Epithelial cell of proximal tubule (primary cell): ENCODE measurements at regions not wholly inside any gene's neighbourhood (a gene's known extent, or its start where the extent isn't known, plus 50 kb on each side); places are given as distances from the start of the nearest gene placed in this dataset.
"Not testable (repeated sequence)": the region's sequence is repeated elsewhere in the genome, so short reads cannot be mapped to it uniquely, and the experiment has no call there.

Experiments used
- DNase-seq: peaks from one replicate; pipeline ENCODE4 v3.0.0-alpha.2; 2011; ENCODE audit warnings: low read depth
- H3K4me3 ChIP-seq: 2 replicates; pipeline ENCODE4 v1.5.1; 2011; ENCODE audit warnings: low read depth, mild to moderate bottlenecking, low read length
- TF ChIP-seq, protein P1 (sequence below): conservative IDR thresholded peaks from 2 replicates; pipeline ENCODE4 v1.5.1; 2012; ENCODE audit warnings: low read depth, mild to moderate bottlenecking, low read length

DNA sequence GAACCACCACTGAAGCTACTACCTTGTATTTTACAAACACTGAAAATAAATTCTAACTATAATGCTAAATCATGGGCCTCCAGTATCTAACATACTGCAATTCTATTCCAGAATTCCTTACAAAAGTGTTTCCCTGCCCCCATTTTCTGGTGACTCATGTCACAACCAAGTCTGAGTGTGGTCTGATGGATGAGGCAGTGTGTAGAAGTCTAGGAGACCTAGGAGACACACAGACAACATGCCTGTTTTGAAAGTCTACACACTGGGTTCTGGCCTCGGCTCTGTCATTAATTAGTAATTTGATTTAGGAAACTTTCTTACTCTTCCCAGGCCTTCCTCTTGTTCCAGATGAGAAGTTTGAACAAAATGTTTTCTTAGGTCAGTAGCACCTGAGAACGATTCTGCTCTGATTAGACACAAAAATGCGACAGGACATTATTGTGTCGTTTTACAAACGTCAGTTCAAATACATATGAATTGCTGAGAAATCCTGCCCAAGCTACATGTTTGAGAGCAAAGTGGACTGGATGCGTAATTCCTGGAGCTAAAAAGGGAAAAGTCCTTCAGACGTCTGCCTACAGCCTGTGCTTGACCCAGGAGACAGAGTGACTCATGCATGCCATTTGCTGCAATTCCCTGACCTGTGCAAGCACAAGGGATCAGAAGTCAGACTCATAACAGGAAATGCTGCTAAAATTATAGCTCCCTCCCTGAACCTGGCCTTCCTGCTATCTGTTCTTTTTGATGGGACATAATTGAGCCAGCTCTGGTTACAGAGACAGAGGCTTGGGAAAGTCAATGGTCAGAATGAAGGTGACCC lies 494.4 kb downstream of the SOX11 start:
- no peak overlapping the region for H3K4me3 ChIP-seq
- TF ChIP-seq, protein P1, sequence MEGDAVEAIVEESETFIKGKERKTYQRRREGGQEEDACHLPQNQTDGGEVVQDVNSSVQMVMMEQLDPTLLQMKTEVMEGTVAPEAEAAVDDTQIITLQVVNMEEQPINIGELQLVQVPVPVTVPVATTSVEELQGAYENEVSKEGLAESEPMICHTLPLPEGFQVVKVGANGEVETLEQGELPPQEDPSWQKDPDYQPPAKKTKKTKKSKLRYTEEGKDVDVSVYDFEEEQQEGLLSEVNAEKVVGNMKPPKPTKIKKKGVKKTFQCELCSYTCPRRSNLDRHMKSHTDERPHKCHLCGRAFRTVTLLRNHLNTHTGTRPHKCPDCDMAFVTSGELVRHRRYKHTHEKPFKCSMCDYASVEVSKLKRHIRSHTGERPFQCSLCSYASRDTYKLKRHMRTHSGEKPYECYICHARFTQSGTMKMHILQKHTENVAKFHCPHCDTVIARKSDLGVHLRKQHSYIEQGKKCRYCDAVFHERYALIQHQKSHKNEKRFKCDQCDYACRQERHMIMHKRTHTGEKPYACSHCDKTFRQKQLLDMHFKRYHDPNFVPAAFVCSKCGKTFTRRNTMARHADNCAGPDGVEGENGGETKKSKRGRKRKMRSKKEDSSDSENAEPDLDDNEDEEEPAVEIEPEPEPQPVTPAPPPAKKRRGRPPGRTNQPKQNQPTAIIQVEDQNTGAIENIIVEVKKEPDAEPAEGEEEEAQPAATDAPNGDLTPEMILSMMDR, result no peak
- DNase-seq, result peak; percentile 71

DNA sequence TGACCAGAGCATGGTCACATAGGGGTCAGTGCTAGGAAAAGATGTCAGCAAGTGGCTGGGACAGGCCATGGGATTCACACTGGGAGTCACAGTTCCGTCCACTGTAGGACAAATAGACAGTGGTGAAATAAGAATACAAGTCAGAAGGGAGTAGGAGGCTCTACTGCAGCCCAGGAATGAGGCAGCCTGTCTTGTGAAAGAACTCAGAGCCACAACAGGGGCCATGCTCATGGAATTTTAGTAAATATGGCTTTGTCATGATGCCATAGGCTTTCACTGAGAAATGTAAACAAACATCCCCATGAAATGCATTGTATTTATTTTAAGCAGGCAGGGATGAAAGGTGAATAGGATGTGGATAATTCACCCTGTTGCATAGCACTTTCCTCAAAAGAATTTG lies 504.3 kb downstream of the SOX11 start:
- DNase-seq, result no peak
- TF ChIP-seq, protein P1, result no peak
- no peak overlapping the region for H3K4me3 ChIP-seq

DNA sequence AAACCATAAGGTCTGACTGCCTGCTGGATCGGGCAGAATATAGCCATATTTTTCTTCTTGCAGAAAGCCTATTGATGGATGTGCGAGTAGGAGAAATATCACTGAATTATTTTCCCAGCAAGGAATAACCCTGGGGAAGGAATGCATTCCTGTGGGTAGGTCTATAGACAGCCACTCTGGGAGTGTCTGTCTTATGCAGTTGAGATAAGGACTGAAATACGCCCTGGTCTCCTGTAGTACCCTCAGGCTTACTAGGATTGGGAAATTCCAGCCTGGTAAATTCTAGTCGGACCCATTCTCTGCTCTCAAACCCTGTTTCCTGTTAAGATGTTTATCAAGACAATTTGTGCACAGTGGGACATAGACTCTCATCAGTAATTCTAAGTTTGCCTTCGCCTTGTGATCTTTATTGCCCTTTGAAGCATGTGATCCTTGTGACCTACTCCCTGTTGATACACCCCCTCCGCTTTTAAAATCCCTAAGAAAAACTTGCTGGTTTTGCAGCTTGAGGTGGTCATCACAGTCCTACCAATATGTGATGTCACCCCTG lies 506.3 kb downstream of the SOX11 start:
- not testable (repeated sequence) for DNase-seq

DNA sequence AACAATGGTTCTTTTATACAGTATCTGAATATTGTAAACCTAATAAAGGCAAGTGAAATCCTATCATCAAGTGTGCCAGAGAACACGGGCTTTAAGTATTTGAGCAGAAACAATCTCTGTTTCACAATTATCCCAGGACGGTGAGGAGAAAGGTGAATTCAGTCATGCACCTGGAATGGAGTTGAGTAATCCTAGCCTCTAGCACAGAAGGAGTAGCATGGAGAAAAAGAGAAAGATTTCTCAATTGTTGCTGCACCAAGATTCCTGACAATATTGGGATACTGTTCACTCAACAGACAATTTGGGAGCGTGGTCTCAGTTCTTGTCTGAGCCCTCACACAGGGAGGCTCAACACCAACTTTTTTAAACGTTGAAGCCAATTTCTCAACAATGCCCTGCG lies 510.6 kb downstream of the SOX11 start:
- no peak overlapping the region for H3K4me3 ChIP-seq
- peak; percentile 36 for DNase-seq
- TF ChIP-seq, protein P1, result no peak

More for the DNA sequence above, 506.3 kb downstream of the SOX11 start:
- H3K4me3 ChIP-seq, result not testable (repeated sequence)

DNA sequence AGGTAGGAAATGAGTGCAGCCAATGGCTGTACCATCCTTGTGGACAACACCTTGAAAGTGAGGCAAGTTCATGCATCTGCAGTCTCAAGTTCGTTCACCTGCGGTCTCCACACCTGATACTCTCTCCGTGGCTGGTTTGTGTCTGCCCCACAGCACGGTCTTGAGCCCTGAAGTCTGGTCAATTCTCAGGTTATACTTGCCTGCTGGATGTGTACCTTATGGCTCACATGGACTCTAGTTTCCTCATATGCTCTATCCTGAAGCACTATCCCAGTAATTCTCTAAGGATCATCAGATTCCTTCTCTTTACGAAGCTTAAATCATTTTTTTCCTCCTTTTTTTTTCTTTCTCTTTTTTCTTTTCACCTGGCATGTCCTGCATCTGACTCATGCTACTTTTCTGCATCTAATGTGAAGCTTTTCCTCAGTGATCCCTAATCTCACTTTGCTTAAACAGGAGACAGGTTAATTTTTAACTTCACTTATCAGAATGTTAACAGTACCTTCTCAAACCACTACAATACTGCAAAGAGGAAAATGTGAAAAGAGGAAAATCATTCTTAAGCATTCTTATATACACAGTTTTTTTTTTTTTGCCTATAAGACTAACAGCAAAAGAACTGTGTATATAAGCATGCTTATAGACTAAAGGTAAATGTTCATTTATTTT lies 511.2 kb downstream of the SOX11 start:
- H3K4me3 ChIP-seq, result no peak overlapping the region
- DNase-seq, result no peak
- TF ChIP-seq, protein P1, result no peak

DNA sequence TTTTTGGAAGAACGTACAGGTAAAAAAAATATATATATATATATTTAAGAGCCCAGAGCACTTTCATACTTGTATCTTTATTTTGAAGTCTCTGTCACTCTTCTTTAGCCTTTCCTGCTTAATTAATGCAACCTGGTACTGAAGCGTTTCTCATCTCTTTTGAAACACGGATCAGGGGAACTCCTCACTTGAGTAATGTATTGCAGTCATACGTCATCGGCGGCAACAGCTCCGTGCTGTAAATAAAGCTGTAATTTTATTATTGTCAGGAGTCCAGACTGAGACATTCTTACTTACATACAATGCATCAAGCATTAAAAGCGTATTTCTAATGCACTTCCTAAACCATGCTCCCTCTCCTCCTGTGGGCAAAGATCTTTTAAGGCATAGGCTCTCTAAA lies 514.7 kb downstream of the SOX11 start:
- TF ChIP-seq, protein P1, result no peak
- no peak overlapping the region for H3K4me3 ChIP-seq
- DNase-seq, result no peak

DNA sequence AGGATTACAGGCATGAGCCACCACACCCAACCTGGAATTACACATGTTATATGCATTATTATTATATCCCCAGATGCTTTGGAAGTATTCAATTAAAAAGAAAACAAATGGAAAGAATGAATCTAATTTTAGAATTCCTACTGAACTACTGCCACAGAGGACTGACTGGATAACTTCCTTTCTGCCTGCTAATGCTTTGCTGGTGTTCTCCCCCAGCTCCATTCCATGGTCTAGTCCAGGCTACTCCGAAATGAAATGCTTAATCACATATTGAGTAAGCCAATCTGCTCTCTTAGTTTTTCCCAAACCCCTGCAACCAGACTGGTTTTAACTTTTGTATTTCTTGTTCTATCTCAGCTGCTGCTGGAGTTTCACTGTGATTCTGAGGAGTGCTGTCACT lies 519.1 kb downstream of the SOX11 start:
- no peak overlapping the region for H3K4me3 ChIP-seq
- no peak for DNase-seq
- TF ChIP-seq, protein P1, result no peak
